ENCODE measurements at regions not wholly inside any gene's neighbourhood (a gene's known extent, or its start where the extent isn't known, plus 50 kb on each side); places are given as distances from the start of the nearest gene placed in this dataset.

GRCh38 chr4:54806351-54806750 lies 148.6 kb downstream of the KIT start:
- TF ChIP-seq CTCF (IDR thresholded peaks at IDR 0.05) (no peak), POLR2A (IDR thresholded peaks at IDR 0.05) (no peak)

All from uterus (tissue), 2 donors.